ENCODE measurements at regions not wholly inside any gene's neighbourhood (a gene's known extent, or its start where the extent isn't known, plus 50 kb on each side); places are given as distances from the start of the nearest gene placed in this dataset.

- no peaks in the 10 kb centered on the region for H3K27me3 ChIP-seq
- H3K27ac ChIP-seq, result no peak overlapping the region
- TF ChIP-seq CTCF (IDR thresholded peaks at IDR 0.05) (no peak), POLR2A (IDR thresholded peaks at IDR 0.05) (no peak)
- no peak overlapping the region for H3K4me3 ChIP-seq
- no peak for DNase-seq
- no peaks in the 10 kb centered on the region for H3K4me1 ChIP-seq
- no peaks in the 10 kb centered on the region for H3K9me3 ChIP-seq
- no peaks in the 10 kb centered on the region for H3K36me3 ChIP-seq
Measured at GRCh38 chr2:143964891-143965290, 555.0 kb downstream of the ZEB2 start.

- Histone ChIP-seq H3K4me1 (no peaks in the 10 kb centered on the region), H3K27ac (no peak overlapping the region), H3K27me3 (no peaks in the 10 kb centered on the region), H3K36me3 (no peaks in the 10 kb centered on the region), H3K9me3 (no peaks in the 10 kb centered on the region), H3K4me3 (no peak overlapping the region)
- TF ChIP-seq CTCF (IDR thresholded peaks at IDR 0.05), result no peak
- TF ChIP-seq POLR2A (IDR thresholded peaks at IDR 0.05), result no peak
- no peak for DNase-seq
Measured at GRCh38 chr2:143960177-143960576, 559.7 kb downstream of the ZEB2 start.

GRCh38 chr2:143957321-143957720, 562.6 kb downstream of the ZEB2 start:
- TF ChIP-seq CTCF (IDR thresholded peaks at IDR 0.05), result no peak
- TF ChIP-seq POLR2A (IDR thresholded peaks at IDR 0.05), result no peak
- no peak overlapping the region for H3K27ac ChIP-seq
- no peak overlapping the region for H3K4me3 ChIP-seq
- no peaks in the 10 kb centered on the region for H3K9me3 ChIP-seq
- H3K27me3 ChIP-seq, result no peaks in the 10 kb centered on the region
- no peaks in the 10 kb centered on the region for H3K4me1 ChIP-seq
- no peak for DNase-seq
- no peaks in the 10 kb centered on the region for H3K36me3 ChIP-seq

GRCh38 chr2:143955401-143956065, 564.4 kb downstream of the ZEB2 start:
- Histone ChIP-seq H3K9me3 (no peaks in the 10 kb centered on the region), H3K27ac (peak overlapping the region in 2 of 4 donors; percentile 4 to 15), H3K4me3 (no peak overlapping the region), H3K4me1 (no peaks in the 10 kb centered on the region), H3K27me3 (no peaks in the 10 kb centered on the region), H3K36me3 (no peaks in the 10 kb centered on the region)
- TF ChIP-seq CTCF (IDR thresholded peaks at IDR 0.05) (no peak), POLR2A (IDR thresholded peaks at IDR 0.05) (no peak)
- no peak for DNase-seq

- Histone ChIP-seq H3K27ac (peak overlapping the region in 1 of 4 donors; percentile 4), H3K4me1 (no peaks in the 10 kb centered on the region), H3K36me3 (no peaks in the 10 kb centered on the region), H3K9me3 (no peaks in the 10 kb centered on the region), H3K27me3 (no peaks in the 10 kb centered on the region), H3K4me3 (no peak overlapping the region)
- DNase-seq, result no peak
- TF ChIP-seq POLR2A (IDR thresholded peaks at IDR 0.05) (no peak), CTCF (IDR thresholded peaks at IDR 0.05) (no peak)
Measured at GRCh38 chr2:143954844-143955243, 565.1 kb downstream of the ZEB2 start.

- Histone ChIP-seq H3K9me3 (no peaks in the 10 kb centered on the region), H3K4me3 (no peak overlapping the region), H3K27ac (peak overlapping the region in 1 of 4 donors; percentile 4), H3K4me1 (no peaks in the 10 kb centered on the region), H3K27me3 (no peaks in the 10 kb centered on the region), H3K36me3 (no peaks in the 10 kb centered on the region)
- TF ChIP-seq CTCF (IDR thresholded peaks at IDR 0.05) (no peak), POLR2A (IDR thresholded peaks at IDR 0.05) (no peak)
- DNase-seq, result no peak
Measured at GRCh38 chr2:143954186-143954585, 565.7 kb downstream of the ZEB2 start.

Data from Peyer's patch (tissue), 4 donors.